ENCODE measurements at regions not wholly inside any gene's neighbourhood (a gene's known extent, or its start where the extent isn't known, plus 50 kb on each side); places are given as distances from the start of the nearest gene placed in this dataset.

- 84 to 100% methylated on average over 1 of the region's 1 CpG for WGBS, 2 donors
- Histone ChIP-seq H3K27ac (no peak overlapping the region), H3K4me3 (no peak overlapping the region), H3K36me3 (no peaks in the 10 kb centered on the region), H3K9me3 (no peaks in the 10 kb centered on the region), H3K4me1 (peaks cover 0 to 12% (median 0%) of the 10 kb centered on the region in 4 donors), H3K27me3 (no peaks in the 10 kb centered on the region)
- DNase-seq (ENCODE audit: low spot score in 2 of 2) = no peak
- TF ChIP-seq POLR2A (IDR thresholded peaks at IDR 0.05) (no peak), CTCF (IDR thresholded peaks at IDR 0.05) (no peak), EP300 (IDR thresholded peaks at IDR 0.05) (no peak)
Measured at GRCh38 chr21:35378881-35379280, 329.8 kb upstream of the RUNX1 start.

GRCh38 chr21:35377505-35378090, 328.5 kb upstream of the RUNX1 start:
- H3K4me3 ChIP-seq = no peak overlapping the region
- no peak overlapping the region for H3K27ac ChIP-seq
- no peaks in the 10 kb centered on the region for H3K9me3 ChIP-seq
- no peak for DNase-seq (ENCODE audit: low spot score in 2 of 2)
- 68 to 72% methylated on average over 7 of the region's 7 CpGs for WGBS, 2 donors
- H3K27me3 ChIP-seq = no peaks in the 10 kb centered on the region
- H3K4me1 ChIP-seq = peaks cover 0 to 12% (median 0%) of the 10 kb centered on the region in 4 donors
- H3K36me3 ChIP-seq = no peaks in the 10 kb centered on the region
- TF ChIP-seq POLR2A (IDR thresholded peaks at IDR 0.05) (no peak), EP300 (IDR thresholded peaks at IDR 0.05) (no peak), CTCF (IDR thresholded peaks at IDR 0.05) (no peak)

- Histone ChIP-seq H3K9me3 (no peaks in the 10 kb centered on the region), H3K4me1 (peaks cover 0 to 12% (median 0%) of the 10 kb centered on the region in 4 donors), H3K27me3 (no peaks in the 10 kb centered on the region), H3K27ac (peak overlapping the region in 1 of 4 donors; percentile 18), H3K36me3 (no peaks in the 10 kb centered on the region), H3K4me3 (no peak overlapping the region)
- WGBS, 2 donors = 65 to 73% methylated on average over 7 of the region's 7 CpGs
- no peak for DNase-seq (ENCODE audit: low spot score in 2 of 2)
- TF ChIP-seq POLR2A (IDR thresholded peaks at IDR 0.05) (no peak), CTCF (IDR thresholded peaks at IDR 0.05) (no peak), EP300 (IDR thresholded peaks at IDR 0.05) (peak in 1 of 2 donors; percentile 68)
Measured at GRCh38 chr21:35376406-35377135, 327.5 kb upstream of the RUNX1 start.

- peaks cover 0 to 12% (median 0%) of the 10 kb centered on the region in 4 donors for H3K4me1 ChIP-seq
- 100% methylated on average over 1 of the region's 1 CpG for WGBS, 2 donors
- no peaks in the 10 kb centered on the region for H3K36me3 ChIP-seq
- no peak for DNase-seq (ENCODE audit: low spot score in 2 of 2)
- H3K27ac ChIP-seq = peak overlapping the region in 1 of 4 donors; percentile 1
- H3K27me3 ChIP-seq = no peaks in the 10 kb centered on the region
- no peak for TF ChIP-seq EP300 (IDR thresholded peaks at IDR 0.05)
- no peak for TF ChIP-seq POLR2A (IDR thresholded peaks at IDR 0.05)
- TF ChIP-seq CTCF (IDR thresholded peaks at IDR 0.05) = no peak
- H3K4me3 ChIP-seq = no peak overlapping the region
- no peaks in the 10 kb centered on the region for H3K9me3 ChIP-seq
Measured at GRCh38 chr21:35375115-35375514, 326.0 kb upstream of the RUNX1 start.

- Histone ChIP-seq H3K9me3 (no peaks in the 10 kb centered on the region), H3K4me3 (no peak overlapping the region), H3K27ac (no peak overlapping the region), H3K36me3 (no peaks in the 10 kb centered on the region), H3K27me3 (no peaks in the 10 kb centered on the region), H3K4me1 (peaks cover 0 to 12% (median 0%) of the 10 kb centered on the region in 4 donors)
- no peak for DNase-seq (ENCODE audit: low spot score in 2 of 2)
- WGBS, 2 donors = 90% methylated on average over 2 of the region's 2 CpGs
- TF ChIP-seq CTCF (IDR thresholded peaks at IDR 0.05) = no peak
- no peak for TF ChIP-seq POLR2A (IDR thresholded peaks at IDR 0.05)
- TF ChIP-seq EP300 (IDR thresholded peaks at IDR 0.05) = no peak
Measured at GRCh38 chr21:35373998-35374397, 324.9 kb upstream of the RUNX1 start.

Data from tibial nerve (tissue), 4 donors.